ENCODE measurements at regions not wholly inside any gene's neighbourhood (a gene's known extent, or its start where the extent isn't known, plus 50 kb on each side); places are given as distances from the start of the nearest gene placed in this dataset.

- DNase-seq (ENCODE audit: low read depth), result no peak
Measured at GRCh38 chr18:46344416-46345180, 240.4 kb downstream of the HAUS1 start.

GRCh38 chr18:46345181-46345465 lies 240.9 kb downstream of the HAUS1 start:
- no peak for DNase-seq (ENCODE audit: low read depth)

- no peak for DNase-seq (ENCODE audit: low read depth)
Measured at GRCh38 chr18:46346213-46346612, 242.0 kb downstream of the HAUS1 start.

GRCh38 chr18:46346896-46347630 lies 242.9 kb downstream of the HAUS1 start:
- no peak for DNase-seq (ENCODE audit: low read depth)

GRCh38 chr18:46350598-46351159 lies 246.5 kb downstream of the HAUS1 start:
- DNase-seq (ENCODE audit: low read depth), result no peak

GRCh38 chr18:46352520-46353250 lies 248.5 kb downstream of the HAUS1 start:
- peak; percentile 9 for DNase-seq (ENCODE audit: low read depth)

GRCh38 chr18:46353460-46353859 lies 249.3 kb downstream of the HAUS1 start:
- no peak for DNase-seq (ENCODE audit: low read depth)

- no peak for DNase-seq (ENCODE audit: low read depth)
Measured at GRCh38 chr18:46356278-46357033, 252.3 kb downstream of the HAUS1 start.

- DNase-seq (ENCODE audit: low read depth), result no peak
Measured at GRCh38 chr18:46360102-46360699, 256.0 kb downstream of the HAUS1 start.

- no peak for DNase-seq (ENCODE audit: low read depth)
Measured at GRCh38 chr18:46360866-46361265, 256.7 kb downstream of the HAUS1 start.

GRCh38 chr18:46362533-46362932 lies 258.3 kb downstream of the HAUS1 start:
- DNase-seq (ENCODE audit: low read depth), result no peak

- no peak for DNase-seq (ENCODE audit: low read depth)
Measured at GRCh38 chr18:46364048-46364447, 259.9 kb downstream of the HAUS1 start.

- no peak for DNase-seq (ENCODE audit: low read depth)
Measured at GRCh38 chr18:46366201-46366600, 262.0 kb downstream of the HAUS1 start.

GRCh38 chr18:46366751-46367376 lies 262.7 kb downstream of the HAUS1 start:
- DNase-seq (ENCODE audit: low read depth), result no peak

GRCh38 chr18:46369323-46369722 lies 265.1 kb downstream of the HAUS1 start:
- peak; percentile 18 for DNase-seq (ENCODE audit: low read depth)

GRCh38 chr18:46370898-46371297 lies 266.7 kb downstream of the HAUS1 start:
- no peak for DNase-seq (ENCODE audit: low read depth)

GRCh38 chr18:46372670-46373069 lies 268.5 kb downstream of the HAUS1 start:
- no peak for DNase-seq (ENCODE audit: low read depth)

- no peak for DNase-seq (ENCODE audit: low read depth)
Measured at GRCh38 chr18:46373131-46373530, 268.9 kb downstream of the HAUS1 start.

GRCh38 chr18:46373791-46374190 lies 269.6 kb downstream of the HAUS1 start:
- DNase-seq (ENCODE audit: low read depth), result no peak

- DNase-seq (ENCODE audit: low read depth), result no peak
Measured at GRCh38 chr18:46374850-46375249, 270.7 kb downstream of the HAUS1 start.
